Ishikawa (cell line): ENCODE measurements at regions not wholly inside any gene's neighbourhood (a gene's known extent, or its start where the extent isn't known, plus 50 kb on each side); places are given as distances from the start of the nearest gene placed in this dataset.

Experiments used
- CEBPB ChIP-seq: IDR thresholded peaks from 2 replicates; pipeline ENCODE4 v1.6.1; 2012
- CREB1 ChIP-seq: IDR thresholded peaks from 2 replicates; pipeline ENCODE4 v1.6.1; 2012; ENCODE audit warnings: low read depth
- EGR1 ChIP-seq: IDR thresholded peaks from 2 replicates; pipeline ENCODE4 v1.6.1; 2012
- EP300 ChIP-seq: IDR thresholded peaks from 2 replicates; pipeline ENCODE4 v1.6.1; 2012; ENCODE audit warnings: borderline replicate concordance
- MAX ChIP-seq: IDR thresholded peaks from 2 replicates; pipeline ENCODE4 v1.6.1; 2012
- NFIC ChIP-seq: IDR thresholded peaks from 2 replicates; pipeline ENCODE4 v1.6.1; 2012
- RAD21 ChIP-seq: IDR thresholded peaks from 2 replicates; pipeline ENCODE4 v1.6.1; 2012; ENCODE audit warnings: low read depth
- REST ChIP-seq: IDR thresholded peaks from 2 replicates; pipeline ENCODE4 v1.6.1; 2012; ENCODE audit warnings: low read depth, mild to moderate bottlenecking
- TAF1 ChIP-seq: IDR thresholded peaks from 2 replicates; pipeline ENCODE4 v1.6.1; 2012; ENCODE audit warnings: low read depth, mild to moderate bottlenecking
- TCF12 ChIP-seq: IDR thresholded peaks from 2 replicates; pipeline ENCODE4 v1.6.1; 2012; ENCODE audit warnings: low read depth
- TEAD4 ChIP-seq: IDR thresholded peaks from 2 replicates; pipeline ENCODE4 v1.6.1; 2012
- YY1 ChIP-seq: IDR thresholded peaks from 2 replicates; pipeline ENCODE4 v1.6.1; 2012; ENCODE audit warnings: low read depth
- ZBTB7A ChIP-seq: IDR thresholded peaks from 2 replicates; pipeline ENCODE4 v1.6.1; 2012; ENCODE audit warnings: low read depth

DNA sequence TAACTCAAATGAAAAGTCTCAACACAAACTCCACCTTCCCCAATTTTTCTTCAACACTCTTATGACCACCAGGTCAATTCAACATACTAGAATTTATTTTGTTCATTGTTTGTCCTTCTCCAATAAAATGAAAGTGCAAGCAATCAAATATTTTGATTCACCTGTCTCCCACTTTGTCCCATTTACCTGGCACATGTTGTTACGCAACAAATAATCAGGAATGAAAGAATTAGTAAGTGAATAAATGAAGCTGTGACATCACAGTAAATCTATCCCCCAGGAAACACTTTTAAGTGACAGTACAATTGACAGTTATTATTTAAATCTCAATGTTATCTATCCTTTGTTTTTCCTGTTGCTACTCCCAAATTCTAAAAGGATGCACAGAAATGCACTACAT lies 393.7 kb upstream of the OPRM1 start:
- no peak for TF ChIP-seq RAD21
- no peak for TF ChIP-seq REST
- TF ChIP-seq CREB1 = no peak
- TF ChIP-seq NFIC = no peak
- no peak for TF ChIP-seq MAX
- no peak for TF ChIP-seq TEAD4
- no peak for TF ChIP-seq EP300
- no peak for TF ChIP-seq TCF12
- TF ChIP-seq TAF1 = no peak
- no peak for TF ChIP-seq CEBPB
- no peak for TF ChIP-seq YY1
- no peak for TF ChIP-seq EGR1
- no peak for TF ChIP-seq ZBTB7A
